RWPE2 (cell line): ENCODE measurements at regions not wholly inside any gene's neighbourhood (a gene's known extent, or its start where the extent isn't known, plus 50 kb on each side); places are given as distances from the start of the nearest gene placed in this dataset.

Experiments
- ATAC-seq: fragments of 200-7000 bp; cut with Tn5 transposase; 3 replicates; pipeline ENCODE4 v1.9.1; 2021; ENCODE audit warnings: low read depth
- DNase-seq: peaks from one replicate; pipeline ENCODE4 v3.0.0-alpha.2; 2020; ENCODE audit warnings: low spot score
- H3K27ac ChIP-seq: fragments of 450-650 bp; 2 replicates; pipeline ENCODE4 v1.5.1; 2017; ENCODE audit warnings: mild to moderate bottlenecking; ENCODE audit not compliant: poor library complexity, severe bottlenecking
- H3K27me3 ChIP-seq: fragments of 250-450 bp; sonication (Bioruptor Pico); 2 replicates; pipeline ENCODE4 v1.5.1; 2021; ENCODE audit warnings: mild to moderate bottlenecking, moderate library complexity; ENCODE audit not compliant: insufficient read depth, poor library complexity, severe bottlenecking
- H3K36me3 ChIP-seq: fragments of 250-450 bp; sonication (Bioruptor Pico); 2 replicates; pipeline ENCODE4 v1.5.1; 2020; ENCODE audit warnings: low read depth, mild to moderate bottlenecking, moderate library complexity
- H3K4me1 ChIP-seq: fragments of 250-450 bp; sonication (Bioruptor Pico); 2 replicates; pipeline ENCODE4 v1.5.1; 2021; ENCODE audit warnings: mild to moderate bottlenecking, moderate library complexity; ENCODE audit not compliant: insufficient read depth, poor library complexity, severe bottlenecking
- H3K4me3 ChIP-seq: fragments of 250-450 bp; sonication (Bioruptor Pico); 2 replicates; pipeline ENCODE4 v1.5.1; 2021; ENCODE audit warnings: mild to moderate bottlenecking, moderate library complexity; ENCODE audit not compliant: severe bottlenecking
- H3K9me3 ChIP-seq: fragments of 250-450 bp; sonication (Bioruptor Pico); 2 replicates; pipeline ENCODE4 v1.5.1; 2021; ENCODE audit warnings: mild to moderate bottlenecking, moderate library complexity; ENCODE audit not compliant: severe bottlenecking
- CTCF ChIP-seq: fragments of 450-650 bp; IDR thresholded peaks from one replicate; pipeline ENCODE4 v1.5.1; 2017; ENCODE audit warnings: mild to moderate bottlenecking, moderate library complexity; ENCODE audit not compliant: poor library complexity, severe bottlenecking

GRCh38 chr2:161029321-161029720 lies 130.9 kb upstream of the TANK start:
- no peaks in the 10 kb centered on the region for H3K36me3 ChIP-seq
- peak overlapping the region; percentile 88 for H3K27ac ChIP-seq
- DNase-seq (no peak), ATAC-seq (no peak)
- H3K4me3 ChIP-seq = no peak overlapping the region
- H3K4me1 ChIP-seq = peaks cover 16% of the 10 kb centered on the region
- no peaks in the 10 kb centered on the region for H3K27me3 ChIP-seq
- no peak for TF ChIP-seq CTCF
- no peaks in the 10 kb centered on the region for H3K9me3 ChIP-seq

- Histone ChIP-seq H3K9me3 (no peaks in the 10 kb centered on the region), H3K36me3 (no peaks in the 10 kb centered on the region), H3K4me1 (peaks cover 16% of the 10 kb centered on the region), H3K27ac (peak overlapping the region; percentile 88), H3K4me3 (no peak overlapping the region), H3K27me3 (no peaks in the 10 kb centered on the region)
- TF ChIP-seq CTCF = no peak
- peak; percentile 70 for DNase-seq
- peak; percentile 96 for ATAC-seq
These were observed 129.8 kb upstream of the TANK start for GRCh38 chr2:161030260-161031063.

GRCh38 chr2:161031511-161031910 lies 128.7 kb upstream of the TANK start:
- Histone ChIP-seq H3K4me3 (no peak overlapping the region), H3K27me3 (no peaks in the 10 kb centered on the region), H3K36me3 (no peaks in the 10 kb centered on the region), H3K27ac (peak overlapping the region; percentile 88), H3K4me1 (peaks cover 16% of the 10 kb centered on the region), H3K9me3 (no peaks in the 10 kb centered on the region)
- ATAC-seq = no peak
- DNase-seq = no peak
- no peak for TF ChIP-seq CTCF

GRCh38 chr2:161032635-161033034 lies 127.6 kb upstream of the TANK start:
- Histone ChIP-seq H3K27ac (no peak overlapping the region), H3K36me3 (no peaks in the 10 kb centered on the region), H3K9me3 (no peaks in the 10 kb centered on the region), H3K4me1 (peaks cover 16% of the 10 kb centered on the region), H3K4me3 (no peak overlapping the region), H3K27me3 (no peaks in the 10 kb centered on the region)
- DNase-seq (no peak), ATAC-seq (no peak)
- no peak for TF ChIP-seq CTCF

- ATAC-seq (no peak), DNase-seq (no peak)
- Histone ChIP-seq H3K9me3 (no peaks in the 10 kb centered on the region), H3K27me3 (no peaks in the 10 kb centered on the region), H3K4me1 (peaks cover 16% of the 10 kb centered on the region), H3K27ac (no peak overlapping the region), H3K4me3 (no peak overlapping the region), H3K36me3 (no peaks in the 10 kb centered on the region)
- no peak for TF ChIP-seq CTCF
These were observed 127.1 kb upstream of the TANK start for GRCh38 chr2:161033059-161033660.
